Uterus (tissue), 2 donors: ENCODE measurements at regions not wholly inside any gene's neighbourhood (a gene's known extent, or its start where the extent isn't known, plus 50 kb on each side); places are given as distances from the start of the nearest gene placed in this dataset.

ENCODE experiments used
- POLR2A ChIP-seq, 2 donors: fragments of 450-650 bp; IDR thresholded peaks; one replicate each; pipeline ENCODE4 v1.6.1; 2016; ENCODE audit warnings: antibody characterized with exemption in 2 of 2, mild to moderate bottlenecking in 1 of 2, moderate library complexity in 1 of 2
- TF ChIP-seq, protein P1 (sequence below), 4 experiments: fragments of 200-600 bp in 2 of 4; fragments of 450-650 bp in 2 of 4; sonication (generic) in 2 of 4; IDR thresholded peaks; one replicate each; pipeline ENCODE4 v1.5.1; 2016 to 2019; ENCODE audit warnings: antibody characterized with exemption in 4 of 4, mild to moderate bottlenecking in 2 of 4, moderate library complexity in 1 of 4

DNA sequence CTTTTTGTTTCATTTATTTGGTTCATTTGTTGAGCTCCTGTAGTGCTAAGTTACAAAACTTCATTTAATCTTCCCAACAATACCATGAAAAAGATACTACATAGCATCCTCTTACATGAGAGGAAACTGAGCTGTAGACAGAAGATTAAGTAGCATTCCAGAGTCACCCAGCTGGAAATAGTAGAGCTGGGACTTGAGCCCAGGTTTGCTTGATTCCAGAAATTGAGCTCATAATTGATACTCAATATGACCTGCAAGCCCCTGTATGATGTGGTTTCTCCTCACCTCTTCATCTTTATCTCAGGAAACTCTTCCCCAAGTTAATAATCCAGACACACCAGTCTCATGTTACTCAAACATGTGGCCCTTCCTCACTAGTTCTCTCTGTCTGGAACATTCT lies 87.0 kb upstream of the DAAM1 start:
- TF ChIP-seq, protein P1, sequence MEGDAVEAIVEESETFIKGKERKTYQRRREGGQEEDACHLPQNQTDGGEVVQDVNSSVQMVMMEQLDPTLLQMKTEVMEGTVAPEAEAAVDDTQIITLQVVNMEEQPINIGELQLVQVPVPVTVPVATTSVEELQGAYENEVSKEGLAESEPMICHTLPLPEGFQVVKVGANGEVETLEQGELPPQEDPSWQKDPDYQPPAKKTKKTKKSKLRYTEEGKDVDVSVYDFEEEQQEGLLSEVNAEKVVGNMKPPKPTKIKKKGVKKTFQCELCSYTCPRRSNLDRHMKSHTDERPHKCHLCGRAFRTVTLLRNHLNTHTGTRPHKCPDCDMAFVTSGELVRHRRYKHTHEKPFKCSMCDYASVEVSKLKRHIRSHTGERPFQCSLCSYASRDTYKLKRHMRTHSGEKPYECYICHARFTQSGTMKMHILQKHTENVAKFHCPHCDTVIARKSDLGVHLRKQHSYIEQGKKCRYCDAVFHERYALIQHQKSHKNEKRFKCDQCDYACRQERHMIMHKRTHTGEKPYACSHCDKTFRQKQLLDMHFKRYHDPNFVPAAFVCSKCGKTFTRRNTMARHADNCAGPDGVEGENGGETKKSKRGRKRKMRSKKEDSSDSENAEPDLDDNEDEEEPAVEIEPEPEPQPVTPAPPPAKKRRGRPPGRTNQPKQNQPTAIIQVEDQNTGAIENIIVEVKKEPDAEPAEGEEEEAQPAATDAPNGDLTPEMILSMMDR (IDR thresholded peaks at IDR 0.05), result no peak
- TF ChIP-seq POLR2A (IDR thresholded peaks at IDR 0.05), result no peak
